Ramos (cell line): ENCODE measurements at regions not wholly inside any gene's neighbourhood (a gene's known extent, or its start where the extent isn't known, plus 50 kb on each side); places are given as distances from the start of the nearest gene placed in this dataset.

Experiments used
- in situ Hi-C: fragments of 300-500 bp; cut with MboI; formaldehyde crosslinking; loops from one replicate; pipeline ENCODE4 v1.14.3; 2022; ENCODE audit warnings: low sequenced_read_pairs; ENCODE audit not compliant: unreplicated experiment

DNA sequence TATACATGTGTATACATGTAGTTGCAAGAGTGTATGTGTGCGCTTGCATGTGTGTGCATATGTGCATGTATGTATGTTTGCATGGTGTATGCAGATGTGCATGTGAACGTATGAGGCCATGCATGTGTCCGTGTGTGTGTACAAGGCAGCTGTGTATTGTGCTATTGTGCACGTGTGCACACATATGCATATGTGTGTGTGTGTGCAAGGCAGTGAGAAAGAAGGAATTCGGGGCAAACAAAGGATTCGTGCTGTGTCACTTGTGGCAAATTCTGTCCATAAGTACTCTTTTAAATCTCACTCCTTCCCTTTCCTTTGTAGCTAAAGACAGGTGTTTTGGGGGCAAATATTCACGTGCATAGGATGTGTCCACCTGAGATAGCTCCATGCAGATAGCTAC, 227.1 kb downstream of the VRK1 start:
- in situ Hi-C loops = no loop called here

DNA sequence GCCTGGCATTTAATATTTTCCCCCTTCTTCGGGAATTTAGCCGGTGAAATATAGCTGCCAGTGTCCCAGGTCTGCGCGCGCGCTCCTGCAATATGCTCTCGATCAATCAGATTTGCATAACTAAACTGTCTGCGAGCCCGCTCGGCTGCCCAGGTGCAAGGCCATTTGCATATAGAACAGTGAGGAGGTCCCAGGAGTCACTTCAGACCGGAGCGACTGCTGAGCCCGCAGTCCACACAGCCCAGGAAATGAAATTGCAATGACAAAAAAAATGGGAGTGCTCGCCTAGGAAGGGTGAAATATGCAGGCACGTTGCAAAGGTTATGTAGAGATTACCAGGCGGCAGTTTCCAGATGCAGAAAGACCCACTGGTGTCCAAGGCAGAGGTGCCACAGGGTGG, 228.5 kb downstream of the VRK1 start:
- in situ Hi-C loops = no loop called here

DNA sequence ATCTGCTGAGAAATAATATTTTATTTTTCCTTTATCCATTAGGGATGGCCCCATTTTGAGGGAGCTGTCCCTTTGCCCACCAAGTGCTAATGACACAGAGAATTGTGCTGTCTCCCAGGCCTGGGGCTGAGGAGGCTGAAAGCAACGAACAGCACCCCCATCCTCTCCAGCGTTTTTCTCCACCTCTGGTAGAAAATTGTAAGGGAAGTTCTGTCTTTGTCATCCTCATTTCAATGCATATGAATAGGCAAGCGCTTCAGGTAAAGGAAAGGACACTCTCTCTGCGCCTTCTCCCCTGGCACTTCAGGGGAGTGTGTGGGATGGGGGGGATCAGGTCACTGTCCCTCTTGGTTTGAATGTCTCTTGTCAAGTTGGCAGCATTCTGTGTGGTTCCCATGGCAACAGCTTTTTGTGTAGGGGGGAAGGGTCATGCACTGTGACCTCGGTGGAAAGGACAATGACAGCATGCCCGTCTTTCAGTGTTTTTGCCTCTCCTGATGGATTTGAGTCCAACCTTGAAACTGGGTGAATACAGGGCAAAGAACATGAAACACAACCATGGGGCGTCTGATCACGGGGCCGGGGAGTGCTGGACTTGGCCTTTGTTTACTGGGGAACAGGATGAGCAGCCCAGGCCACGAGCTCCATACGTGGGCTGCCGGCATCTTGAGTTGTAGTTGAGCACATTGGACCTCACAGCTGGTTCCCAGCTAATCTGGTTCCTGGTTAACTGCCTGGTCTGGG, 230.2 kb downstream of the VRK1 start:
- in situ Hi-C loops = no loop called here

DNA sequence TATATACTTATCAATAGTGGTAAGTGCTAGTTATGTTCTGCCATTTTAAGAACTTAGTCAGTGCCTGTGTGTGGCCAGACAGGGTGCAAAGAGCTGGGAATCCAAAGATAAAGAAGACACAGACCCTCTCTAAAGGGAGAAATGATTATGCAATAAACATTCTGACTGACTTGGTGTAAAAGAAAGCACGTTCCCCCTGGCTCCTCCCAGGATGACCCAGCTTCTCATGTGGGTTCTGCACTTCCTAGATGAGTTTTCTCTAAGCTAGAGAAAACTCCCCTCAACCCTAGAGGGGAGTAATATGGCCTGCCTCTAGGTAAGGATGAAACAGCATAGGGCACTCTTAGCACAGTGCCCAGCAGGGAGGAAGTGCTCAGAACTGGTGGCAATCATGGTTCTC, 231.2 kb downstream of the VRK1 start:
- in situ Hi-C loops = no loop called here

DNA sequence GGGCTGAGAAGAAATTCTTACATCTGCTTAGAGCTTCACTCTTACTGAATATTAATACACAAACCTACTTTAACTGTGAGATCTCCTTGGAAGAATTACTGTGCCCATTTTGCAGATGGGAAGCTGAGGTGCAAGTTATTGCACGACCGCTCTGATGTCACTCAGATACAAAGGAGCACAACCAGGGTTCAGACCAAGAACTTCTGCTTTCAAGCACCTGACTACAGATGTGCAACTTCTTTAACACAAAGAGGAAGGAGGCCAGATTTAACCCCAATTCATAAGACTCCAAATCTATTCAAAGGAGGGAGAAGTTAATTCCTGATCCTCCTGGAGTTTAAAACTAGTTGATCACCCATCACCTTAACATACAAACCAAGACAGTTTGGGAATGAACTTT, 232.6 kb downstream of the VRK1 start:
- in situ Hi-C loops = no loop called here

DNA sequence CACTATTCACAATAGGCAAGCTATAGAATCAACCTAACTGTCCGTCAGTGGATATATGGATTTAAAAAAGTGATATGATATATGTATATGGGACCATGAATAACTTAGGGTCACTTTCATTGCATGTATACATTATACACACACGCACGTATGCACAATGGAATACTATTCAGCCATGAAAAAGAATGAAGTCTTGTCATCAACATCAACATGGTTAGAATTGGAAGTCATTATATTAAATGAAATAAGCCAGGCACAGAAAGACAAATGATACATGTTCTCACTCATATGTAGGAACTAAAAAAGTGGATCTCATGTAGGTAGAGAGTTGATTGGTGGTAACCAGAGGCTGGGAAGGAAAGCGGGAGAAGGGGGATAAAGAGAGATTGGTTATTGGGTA, 234.3 kb downstream of the VRK1 start:
- in situ Hi-C loops = no loop called here

DNA sequence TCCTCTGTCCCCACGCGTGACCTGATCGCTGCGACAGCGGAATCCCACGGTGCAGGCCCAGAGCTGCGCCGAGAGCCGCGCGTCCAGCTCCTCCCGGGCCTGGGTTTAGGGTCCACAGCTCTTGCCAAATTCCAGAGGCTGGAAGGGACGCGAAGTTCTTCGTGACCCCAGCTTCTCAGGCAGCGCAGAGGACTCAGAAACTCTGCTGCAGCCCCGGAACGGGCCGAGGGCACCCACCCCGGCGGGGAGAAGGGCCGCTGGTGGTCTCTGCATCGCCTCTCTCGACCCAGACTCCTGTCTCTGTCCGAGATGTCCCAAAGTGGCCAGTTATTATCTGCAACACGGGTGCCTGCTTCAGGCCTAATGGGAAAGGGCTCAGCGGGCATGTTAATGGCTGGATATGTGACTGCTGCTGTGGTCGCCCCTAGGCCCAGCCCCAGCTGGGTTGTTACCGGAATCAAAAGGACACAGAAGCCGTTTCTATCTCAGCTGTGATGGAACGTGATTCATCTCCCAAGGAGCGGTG, 236.4 kb downstream of the VRK1 start:
- in situ Hi-C loops = no loop called here

DNA sequence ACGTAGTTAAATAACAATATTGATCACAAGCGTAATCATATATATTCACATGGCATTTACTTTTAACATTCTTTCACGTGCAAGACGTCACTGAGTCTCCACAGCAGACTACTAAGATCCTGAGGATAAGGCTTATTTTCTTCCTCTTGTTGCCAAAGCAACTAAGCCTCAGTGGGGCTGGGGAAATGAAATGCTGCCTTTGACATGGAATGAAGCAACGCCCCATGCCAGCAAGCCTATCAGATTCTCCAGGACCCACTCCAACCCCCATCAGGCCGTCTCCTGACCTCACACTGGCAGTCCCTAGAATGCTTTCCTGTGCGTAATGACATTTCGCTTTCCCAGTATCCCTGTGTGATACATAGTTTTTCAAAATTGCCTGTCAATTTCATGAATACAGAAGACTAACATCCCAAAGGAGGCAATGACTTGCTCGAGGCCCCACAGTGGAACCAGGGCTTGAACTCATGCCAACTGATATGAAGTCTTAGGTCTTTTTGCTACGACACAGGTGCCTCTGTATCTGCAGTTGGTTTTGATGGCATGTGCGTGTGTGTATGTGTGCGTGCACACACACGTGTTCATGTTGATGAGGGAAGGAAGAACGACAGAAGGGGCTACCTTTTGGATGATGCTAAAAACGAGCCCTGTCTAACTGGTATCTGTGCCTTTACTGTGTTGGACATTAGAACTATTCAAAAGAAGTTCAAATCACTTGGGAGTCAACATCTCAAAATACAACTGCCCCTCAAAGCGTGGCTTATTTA, 239.1 kb downstream of the VRK1 start:
- in situ Hi-C loops = no loop called here

DNA sequence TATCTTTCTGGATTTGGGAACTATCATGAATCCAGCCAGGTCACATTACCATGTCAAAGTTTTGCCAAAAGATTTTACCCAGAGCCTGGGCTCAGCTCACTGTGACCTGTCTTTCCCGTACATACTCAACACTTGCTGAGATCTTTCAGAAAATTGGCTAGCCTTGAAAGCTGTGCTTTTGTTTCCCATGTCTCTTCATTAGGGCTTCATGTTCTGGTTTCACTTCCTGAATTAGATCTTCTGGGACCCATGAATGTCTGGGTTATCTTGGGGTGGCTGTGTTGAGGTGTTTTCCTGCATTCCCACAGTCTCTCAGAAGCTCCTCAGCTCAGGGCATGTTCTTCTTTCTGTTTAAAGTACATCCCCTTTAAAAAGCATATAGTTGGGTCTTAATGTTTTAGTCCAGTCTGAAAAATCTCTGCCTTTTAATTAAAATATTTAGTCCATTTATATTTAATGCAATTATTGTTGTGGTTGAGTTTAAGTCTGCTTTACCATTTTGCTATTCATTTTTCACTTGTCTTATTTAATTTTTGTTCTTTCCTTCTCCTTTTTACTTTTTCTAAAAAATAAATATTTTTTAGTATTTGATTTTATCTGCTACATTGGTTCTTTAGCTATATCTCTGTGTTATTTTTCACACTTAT, 242.7 kb downstream of the VRK1 start:
- in situ Hi-C loops = no loop called here

DNA sequence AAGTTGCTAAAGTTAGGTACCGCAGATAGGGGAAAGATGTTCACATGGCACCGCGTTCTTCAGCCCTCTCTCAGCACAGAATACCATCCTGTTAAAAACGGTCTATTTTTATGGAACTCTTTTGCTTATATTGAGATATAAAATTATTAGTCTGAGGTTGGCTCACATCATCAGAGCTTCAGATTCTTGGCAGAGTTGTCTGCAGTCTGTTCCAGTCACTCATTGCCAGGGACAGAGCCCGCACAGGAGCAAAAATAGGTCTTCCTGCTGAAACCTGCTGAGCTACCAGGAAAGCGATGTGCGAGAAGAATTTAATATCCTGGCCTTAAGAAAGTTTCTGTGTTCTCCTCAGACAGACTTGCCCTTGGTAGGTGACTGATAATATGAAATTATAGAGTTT, 249.8 kb downstream of the VRK1 start:
- in situ Hi-C loops = no loop called here

DNA sequence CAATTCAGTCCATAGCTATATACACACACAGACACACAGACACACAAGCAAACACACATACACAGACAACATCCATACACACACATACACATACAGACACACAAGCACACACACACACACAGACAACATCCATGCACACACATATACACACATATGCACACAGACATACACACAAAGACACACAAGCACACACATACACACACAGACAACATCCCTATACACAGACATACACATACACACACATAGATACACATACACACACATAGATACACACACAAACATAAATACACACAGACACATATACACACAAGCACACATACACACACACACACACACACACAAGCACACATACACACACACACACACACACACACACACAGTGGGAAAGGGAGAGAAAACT, 254.8 kb downstream of the VRK1 start:
- in situ Hi-C loops = no loop called here

DNA sequence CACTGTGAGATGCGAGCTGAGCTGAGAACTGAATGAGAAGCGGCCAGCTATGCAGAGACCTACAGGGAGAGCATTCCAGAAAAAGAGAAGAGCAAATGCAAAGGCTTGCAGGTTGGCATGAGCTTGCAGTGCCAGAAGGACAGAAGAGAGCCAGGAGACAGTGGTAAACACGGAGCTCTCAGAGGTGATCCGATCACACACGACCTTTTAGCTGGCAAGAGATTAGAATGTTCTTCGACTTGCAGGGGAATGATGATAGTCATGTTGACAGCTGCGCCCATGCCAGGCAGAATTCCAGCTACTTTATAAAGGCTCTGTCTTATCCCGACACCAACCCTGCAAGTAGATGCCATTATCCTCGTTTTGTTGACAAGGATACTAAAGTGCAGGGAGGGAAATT, 256.8 kb downstream of the VRK1 start:
- in situ Hi-C loops = no loop called here

DNA sequence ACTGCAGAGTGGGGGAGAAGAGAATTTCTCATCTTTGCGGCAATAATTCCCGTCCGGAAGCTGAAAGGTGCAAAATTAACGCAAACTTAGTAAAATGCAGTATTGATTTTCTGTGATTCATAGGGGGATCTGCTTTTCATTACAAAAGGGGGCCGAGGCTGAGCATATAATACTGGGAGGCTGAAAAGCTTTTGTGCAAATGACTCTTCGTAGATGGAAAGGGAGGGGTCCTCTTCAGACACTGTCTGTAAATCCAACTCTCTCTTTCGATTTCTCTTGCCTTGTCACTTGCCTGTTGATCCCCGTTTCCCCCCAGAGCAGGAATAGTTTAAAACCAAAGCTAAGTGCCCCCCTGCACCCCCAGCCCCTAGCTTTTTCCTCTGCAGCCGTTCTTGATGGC, 258.2 kb downstream of the VRK1 start:
- in situ Hi-C loops = no loop called here

DNA sequence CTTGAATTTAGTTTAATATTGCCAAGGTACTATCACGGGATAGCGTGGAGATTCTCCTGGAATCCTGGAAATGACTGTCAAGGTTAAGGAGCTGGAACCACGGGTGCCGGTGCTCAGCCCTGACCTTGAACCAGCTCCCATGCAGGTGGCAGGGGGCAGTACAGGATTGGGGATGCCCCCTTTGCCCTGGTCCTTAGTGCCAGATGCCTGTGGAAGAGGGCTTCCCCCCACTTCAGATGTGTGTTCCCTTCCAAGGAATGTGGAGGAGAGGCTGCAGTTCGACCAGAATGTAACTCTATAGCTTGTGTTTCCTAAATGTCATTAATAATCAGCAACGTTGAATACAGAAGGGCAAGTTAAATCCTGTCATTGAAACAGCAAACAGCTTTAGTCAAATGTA, 258.9 kb downstream of the VRK1 start:
- in situ Hi-C loops = no loop called here

DNA sequence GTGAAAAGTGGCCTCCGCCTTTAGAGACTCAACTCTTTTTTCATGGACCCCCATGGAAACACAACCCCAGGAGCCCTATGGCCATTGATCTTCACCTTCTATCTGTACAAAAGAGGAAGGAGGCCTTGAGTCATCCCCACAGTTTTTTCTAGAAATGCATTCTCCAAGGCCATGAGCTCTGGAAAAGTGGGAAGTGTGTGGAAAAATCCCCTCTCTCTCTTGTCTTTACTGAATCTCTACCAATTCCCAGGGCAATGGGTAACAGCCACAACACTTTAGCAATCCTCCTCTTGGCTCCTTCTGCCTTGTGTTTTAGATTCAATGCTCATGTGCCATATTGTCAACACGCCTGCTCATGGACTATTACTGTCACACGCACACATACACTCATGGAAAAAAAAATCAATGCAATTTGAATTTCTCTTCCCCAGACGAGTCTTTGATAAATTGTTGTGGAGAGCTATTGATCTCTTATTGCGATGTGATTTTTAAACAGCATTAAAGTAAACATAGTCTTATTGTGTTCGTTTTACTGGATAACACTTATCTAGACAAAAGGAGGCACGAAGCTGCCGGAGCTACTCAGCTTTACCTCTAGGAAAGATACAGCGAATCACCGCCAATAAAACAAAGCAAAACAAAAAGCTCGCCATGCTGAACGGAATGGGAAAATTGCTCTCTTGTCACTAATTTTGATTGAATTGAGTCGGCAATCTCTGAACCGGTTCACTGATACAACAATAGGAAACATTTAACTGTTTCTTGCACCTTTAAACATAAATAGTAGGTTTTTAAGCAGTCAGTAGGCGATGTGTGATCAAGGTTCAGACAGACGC, 260.3 kb downstream of the VRK1 start:
- in situ Hi-C loops = no loop called here

DNA sequence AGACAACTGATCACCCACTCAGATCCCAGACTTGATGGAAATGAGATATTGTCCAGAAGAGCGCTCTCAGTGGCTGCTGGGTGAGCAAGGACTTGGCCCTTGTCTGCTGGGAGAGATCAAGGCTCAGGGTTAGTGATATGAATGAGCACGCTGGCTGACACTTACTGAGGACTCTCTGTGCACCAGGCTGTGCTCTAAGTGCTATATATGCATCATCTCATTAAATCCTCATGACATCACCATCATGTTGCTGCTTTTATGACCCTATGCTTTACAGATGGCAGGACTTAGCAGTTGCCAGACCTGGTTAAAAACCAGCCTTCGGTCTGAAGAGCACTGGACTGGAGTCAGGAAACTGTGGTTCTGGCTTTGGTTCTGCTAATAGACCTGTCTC, 260.9 kb downstream of the VRK1 start:
- in situ Hi-C loops = no loop called here

DNA sequence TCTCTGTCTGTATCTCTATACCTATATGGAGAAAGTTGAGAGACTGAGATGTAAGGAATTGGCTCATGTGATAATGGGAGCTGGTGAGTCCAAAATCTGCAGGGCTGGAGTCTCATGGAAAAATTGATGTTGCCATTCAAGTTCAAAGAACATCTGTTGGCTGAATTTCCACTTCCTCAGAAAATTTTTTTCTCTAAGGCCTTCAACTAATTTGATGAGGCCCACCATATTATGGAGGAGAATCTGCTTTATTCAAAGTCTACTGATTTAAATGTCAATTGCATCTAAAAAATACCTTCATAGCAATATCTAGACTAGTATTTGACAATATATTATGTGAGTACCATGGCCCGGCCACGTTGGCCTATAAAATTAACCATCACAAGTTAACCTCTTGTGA, 261.4 kb downstream of the VRK1 start:
- in situ Hi-C loops = no loop called here

DNA sequence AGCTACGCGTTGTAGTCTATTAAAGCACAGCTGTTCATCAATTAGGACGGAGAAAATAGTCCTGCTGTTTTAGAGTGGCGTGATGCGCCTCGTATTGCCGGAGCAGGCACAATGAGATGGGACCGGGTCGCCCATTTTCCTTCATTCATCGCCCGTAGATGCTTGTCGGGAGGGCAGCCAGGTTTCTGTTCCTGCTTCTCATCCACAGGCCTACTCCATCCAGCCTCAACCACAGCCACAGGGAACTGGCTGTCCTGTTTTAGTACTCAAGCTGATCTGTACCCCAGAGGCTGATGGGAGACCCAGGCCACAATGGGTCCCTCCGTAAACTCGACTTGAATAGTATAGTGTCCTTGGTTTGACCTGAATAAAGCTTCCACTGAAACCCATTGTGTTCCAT, 264.0 kb downstream of the VRK1 start:
- in situ Hi-C loops = no loop called here

DNA sequence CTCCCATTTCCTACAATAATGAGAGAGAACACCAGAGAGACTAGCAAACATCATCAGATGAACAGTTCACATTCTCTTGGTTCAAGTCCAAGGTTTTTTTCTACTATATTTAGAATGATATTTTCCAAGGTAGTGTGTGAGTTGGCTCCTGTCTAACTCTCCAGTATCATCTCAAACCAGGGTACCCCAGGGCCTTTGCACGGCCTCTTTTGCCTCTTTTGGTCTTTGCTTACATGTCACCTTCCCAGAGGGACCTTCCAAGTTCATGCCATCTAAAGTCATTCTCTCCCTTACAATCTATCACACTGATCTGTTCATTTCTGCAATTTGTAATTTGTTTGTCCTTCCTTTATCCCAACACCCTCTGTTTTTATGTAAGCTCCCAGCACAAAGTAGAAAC, 264.5 kb downstream of the VRK1 start:
- in situ Hi-C loops = no loop called here

DNA sequence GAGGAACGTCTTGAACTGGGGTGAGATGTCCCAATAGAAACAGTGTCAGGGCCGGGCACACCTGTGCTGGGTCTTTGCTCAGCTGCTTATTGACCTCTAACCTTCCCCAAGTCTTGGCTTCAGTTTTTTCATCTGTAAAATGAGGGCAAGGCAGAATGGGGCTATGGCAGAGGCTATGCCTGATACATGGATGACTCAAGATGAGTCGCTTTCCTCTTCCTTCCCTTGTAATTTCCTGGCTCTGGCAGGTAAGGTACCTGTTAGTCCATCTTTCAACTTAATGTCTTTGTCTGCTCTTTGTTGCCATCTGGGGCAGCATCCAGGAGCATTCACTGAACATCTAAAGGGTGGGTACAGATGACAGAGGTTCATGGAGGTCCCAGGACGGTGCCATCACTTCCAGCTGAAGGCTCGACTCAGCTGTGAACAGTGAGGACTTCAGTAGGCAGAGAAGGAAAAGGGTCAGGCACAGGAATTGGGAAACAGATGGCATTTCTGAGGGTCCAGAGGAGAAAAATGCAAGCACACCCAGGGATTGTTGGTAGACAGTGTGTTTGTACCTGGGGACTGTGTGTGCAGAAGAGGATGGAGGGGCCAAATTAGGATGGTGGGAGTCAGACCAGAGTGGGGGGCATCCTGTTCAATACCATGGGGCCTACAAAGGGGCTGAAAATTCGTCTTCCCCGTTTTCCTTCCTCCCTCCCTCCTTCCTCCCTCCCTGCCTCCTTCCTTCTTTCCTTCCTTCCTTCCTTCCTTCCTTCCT, 268.3 kb downstream of the VRK1 start:
- in situ Hi-C loops = no loop called here
